ENCODE measurements at regions not wholly inside any gene's neighbourhood (a gene's known extent, or its start where the extent isn't known, plus 50 kb on each side); places are given as distances from the start of the nearest gene placed in this dataset.

DNA sequence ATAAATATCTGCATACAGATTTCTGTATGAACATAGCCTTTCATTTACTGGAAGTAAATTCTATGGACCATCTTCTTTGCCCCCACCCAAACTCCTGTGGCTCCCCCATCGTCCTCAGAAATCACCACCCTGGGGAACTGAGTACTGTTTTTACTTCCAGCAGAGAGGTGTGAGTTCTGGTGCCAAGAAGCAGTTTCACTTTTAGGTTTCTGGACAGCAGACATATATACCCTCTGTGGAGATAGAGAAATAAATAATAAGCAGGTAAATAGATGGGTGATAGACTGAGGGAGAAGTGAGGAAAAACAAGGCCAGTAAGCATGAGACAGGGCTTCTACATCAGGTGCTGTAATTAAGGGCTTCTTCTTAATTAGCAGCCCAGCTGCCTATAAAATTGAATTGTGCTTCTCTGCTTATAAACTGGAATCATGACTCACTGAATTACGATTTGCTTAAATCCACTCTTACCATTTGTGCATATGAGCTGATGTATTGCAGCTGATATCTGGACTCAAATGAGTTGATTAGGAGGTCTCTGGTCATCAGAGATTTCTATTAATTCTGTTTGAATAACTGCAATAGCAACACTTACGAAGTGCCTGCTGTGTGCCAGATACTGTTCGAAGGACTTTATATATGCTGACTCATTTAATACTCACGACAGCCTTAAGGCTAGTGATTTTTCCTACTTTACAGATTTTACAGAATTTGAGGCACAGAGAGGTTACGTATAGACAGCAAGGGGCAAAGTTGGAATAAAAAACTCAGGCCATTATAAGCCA lies 60.8 kb upstream of the DHX15 start:
- no peak for TF ChIP-seq EZH2 (IDR thresholded peaks at IDR 0.05; ENCODE audit: borderline replicate concordance, insufficient read depth, low read depth, low read length, poor library complexity, severe bottlenecking)
- TF ChIP-seq, protein P1, sequence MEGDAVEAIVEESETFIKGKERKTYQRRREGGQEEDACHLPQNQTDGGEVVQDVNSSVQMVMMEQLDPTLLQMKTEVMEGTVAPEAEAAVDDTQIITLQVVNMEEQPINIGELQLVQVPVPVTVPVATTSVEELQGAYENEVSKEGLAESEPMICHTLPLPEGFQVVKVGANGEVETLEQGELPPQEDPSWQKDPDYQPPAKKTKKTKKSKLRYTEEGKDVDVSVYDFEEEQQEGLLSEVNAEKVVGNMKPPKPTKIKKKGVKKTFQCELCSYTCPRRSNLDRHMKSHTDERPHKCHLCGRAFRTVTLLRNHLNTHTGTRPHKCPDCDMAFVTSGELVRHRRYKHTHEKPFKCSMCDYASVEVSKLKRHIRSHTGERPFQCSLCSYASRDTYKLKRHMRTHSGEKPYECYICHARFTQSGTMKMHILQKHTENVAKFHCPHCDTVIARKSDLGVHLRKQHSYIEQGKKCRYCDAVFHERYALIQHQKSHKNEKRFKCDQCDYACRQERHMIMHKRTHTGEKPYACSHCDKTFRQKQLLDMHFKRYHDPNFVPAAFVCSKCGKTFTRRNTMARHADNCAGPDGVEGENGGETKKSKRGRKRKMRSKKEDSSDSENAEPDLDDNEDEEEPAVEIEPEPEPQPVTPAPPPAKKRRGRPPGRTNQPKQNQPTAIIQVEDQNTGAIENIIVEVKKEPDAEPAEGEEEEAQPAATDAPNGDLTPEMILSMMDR (IDR thresholded peaks at IDR 0.05) = no peak
- Histone ChIP-seq H3K4me1 (ENCODE audit: control insufficient read depth in 2 of 2, insufficient read depth in 2 of 2, low read length in 2 of 2) (no peaks in the 10 kb centered on the region), H3K27me3 (replicated peaks in 1 of 4; ENCODE audit: control extremely low read depth in 1 of 4, control insufficient read depth in 3 of 4, insufficient read depth in 4 of 4, low read length in 3 of 4) (peaks cover 0 to 7% (median 4%) of the 10 kb centered on the region in 4 experiments), H3K36me3 (replicated peaks in 1 of 2; ENCODE audit: control extremely low read depth in 1 of 2, control insufficient read depth in 1 of 2, extremely low read depth in 1 of 2, insufficient read depth in 2 of 2, low read length in 1 of 2) (no peaks in the 10 kb centered on the region), H2AFZ (ENCODE audit: insufficient read depth, low read depth, low read length, poor library complexity, severe bottlenecking) (no peak overlapping the region), H3K79me2 (ENCODE audit: control insufficient read depth, insufficient read depth, low read length) (no peaks in the 10 kb centered on the region), H3K4me2 (replicated peaks; ENCODE audit: low read depth, low read length, poor library complexity, severe bottlenecking) (no peak overlapping the region), H3K9me3 (ENCODE audit: control extremely low read depth in 1 of 3, control insufficient read depth in 2 of 3, insufficient read depth in 1 of 3, low read length in 2 of 3) (no peaks in the 10 kb centered on the region), H3K4me3 (ENCODE audit: control extremely low read depth in 1 of 5, extremely low read depth in 1 of 5, insufficient read depth in 1 of 5, low read depth in 2 of 5, low read length in 4 of 5) (no peak overlapping the region), H3K9ac (ENCODE audit: low read length) (no peak overlapping the region), H4K20me1 (ENCODE audit: control insufficient read depth, insufficient read depth, low read length, poor library complexity, severe bottlenecking) (no peaks in the 10 kb centered on the region), H3K27ac (ENCODE audit: low read length in 2 of 2) (no peak overlapping the region)
- DNase-seq = no peak
- H3K4me1 Mint-ChIP-seq = no peaks in the 10 kb centered on the region
- no peak for ATAC-seq (ENCODE audit: low read depth)
- ChIA-PET CTCF (no interaction called here), POLR2A (no interaction called here)
- no CpG with 5 or more reads among the region's 6 CpGs for WGBS (ENCODE audit: insufficient coverage)
- H3K27me3 Mint-ChIP-seq = peaks cover 22% of the 10 kb centered on the region
- no peak overlapping the region for H3K4me3 Mint-ChIP-seq
- H3K27ac Mint-ChIP-seq = no peak overlapping the region
- intact Hi-C loops (cut with micrococcal nuclease) = no loop called here
- no peaks in the 10 kb centered on the region for H3K9me3 Mint-ChIP-seq (ENCODE audit: insufficient read depth)

GRCh38 chr4:24645765-24646550 lies 61.6 kb upstream of the DHX15 start:
- no peaks in the 10 kb centered on the region for H4K20me1 ChIP-seq (ENCODE audit: control insufficient read depth, insufficient read depth, low read length, poor library complexity, severe bottlenecking)
- H3K36me3 ChIP-seq (replicated peaks in 1 of 2; ENCODE audit: control extremely low read depth in 1 of 2, control insufficient read depth in 1 of 2, extremely low read depth in 1 of 2, insufficient read depth in 2 of 2, low read length in 1 of 2) = no peaks in the 10 kb centered on the region
- H2AFZ ChIP-seq (ENCODE audit: insufficient read depth, low read depth, low read length, poor library complexity, severe bottlenecking) = no peak overlapping the region
- POLR2A ChIA-PET = no interaction called here
- no peak overlapping the region for H3K27ac ChIP-seq (ENCODE audit: low read length in 2 of 2)
- H3K9ac ChIP-seq (ENCODE audit: low read length) = no peak overlapping the region
- H3K27ac Mint-ChIP-seq = no peak overlapping the region
- H3K4me3 Mint-ChIP-seq = no peak overlapping the region
- ATAC-seq (ENCODE audit: low read depth) = no peak
- no peaks in the 10 kb centered on the region for H3K4me1 ChIP-seq (ENCODE audit: control insufficient read depth in 2 of 2, insufficient read depth in 2 of 2, low read length in 2 of 2)
- CTCF ChIA-PET = no interaction called here
- peaks cover 0 to 5% (median 1%) of the 10 kb centered on the region in 4 experiments for H3K27me3 ChIP-seq (replicated peaks in 1 of 4; ENCODE audit: control extremely low read depth in 1 of 4, control insufficient read depth in 3 of 4, insufficient read depth in 4 of 4, low read length in 3 of 4)
- DNase-seq = no peak
- H3K4me3 ChIP-seq (ENCODE audit: control extremely low read depth in 1 of 5, extremely low read depth in 1 of 5, insufficient read depth in 1 of 5, low read depth in 2 of 5, low read length in 4 of 5) = no peak overlapping the region
- H3K27me3 Mint-ChIP-seq = peaks cover 27% of the 10 kb centered on the region
- intact Hi-C loops (cut with micrococcal nuclease) = no loop called here
- no peaks in the 10 kb centered on the region for H3K9me3 Mint-ChIP-seq (ENCODE audit: insufficient read depth)
- H3K79me2 ChIP-seq (ENCODE audit: control insufficient read depth, insufficient read depth, low read length) = no peaks in the 10 kb centered on the region
- TF ChIP-seq, protein P1 (IDR thresholded peaks at IDR 0.05) = no peak
- no peak for TF ChIP-seq EZH2 (IDR thresholded peaks at IDR 0.05; ENCODE audit: borderline replicate concordance, insufficient read depth, low read depth, low read length, poor library complexity, severe bottlenecking)
- no peak overlapping the region for H3K4me2 ChIP-seq (replicated peaks; ENCODE audit: low read depth, low read length, poor library complexity, severe bottlenecking)
- no peaks in the 10 kb centered on the region for H3K4me1 Mint-ChIP-seq
- H3K9me3 ChIP-seq (ENCODE audit: control extremely low read depth in 1 of 3, control insufficient read depth in 2 of 3, insufficient read depth in 1 of 3, low read length in 2 of 3) = no peaks in the 10 kb centered on the region
- 80% methylated on average over 1 of the region's 4 CpGs for WGBS (ENCODE audit: insufficient coverage)

All from B cell (primary cell).